ENCODE measurements at regions not wholly inside any gene's neighbourhood (a gene's known extent, or its start where the extent isn't known, plus 50 kb on each side); places are given as distances from the start of the nearest gene placed in this dataset.

DNA sequence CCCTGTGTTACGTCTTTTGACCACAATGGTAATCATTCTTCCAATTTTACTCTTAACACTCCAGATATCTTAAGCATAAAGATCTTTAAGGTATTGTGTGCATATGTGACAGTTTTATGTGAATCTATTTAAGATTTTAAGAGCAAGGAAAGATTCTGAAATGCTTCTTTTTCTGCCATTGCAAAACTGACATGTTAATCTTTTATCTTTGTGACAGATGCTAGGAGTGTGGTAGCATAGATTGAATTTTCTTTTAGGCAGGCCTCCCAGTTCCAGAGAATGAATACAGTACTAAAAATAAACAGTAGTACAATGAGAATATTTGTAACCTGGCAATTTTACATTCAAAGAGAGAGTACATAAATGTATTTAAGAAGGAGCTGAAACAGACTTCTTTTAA is 232.5 kb upstream of the ZSWIM2 start:
- TF ChIP-seq, protein P1, sequence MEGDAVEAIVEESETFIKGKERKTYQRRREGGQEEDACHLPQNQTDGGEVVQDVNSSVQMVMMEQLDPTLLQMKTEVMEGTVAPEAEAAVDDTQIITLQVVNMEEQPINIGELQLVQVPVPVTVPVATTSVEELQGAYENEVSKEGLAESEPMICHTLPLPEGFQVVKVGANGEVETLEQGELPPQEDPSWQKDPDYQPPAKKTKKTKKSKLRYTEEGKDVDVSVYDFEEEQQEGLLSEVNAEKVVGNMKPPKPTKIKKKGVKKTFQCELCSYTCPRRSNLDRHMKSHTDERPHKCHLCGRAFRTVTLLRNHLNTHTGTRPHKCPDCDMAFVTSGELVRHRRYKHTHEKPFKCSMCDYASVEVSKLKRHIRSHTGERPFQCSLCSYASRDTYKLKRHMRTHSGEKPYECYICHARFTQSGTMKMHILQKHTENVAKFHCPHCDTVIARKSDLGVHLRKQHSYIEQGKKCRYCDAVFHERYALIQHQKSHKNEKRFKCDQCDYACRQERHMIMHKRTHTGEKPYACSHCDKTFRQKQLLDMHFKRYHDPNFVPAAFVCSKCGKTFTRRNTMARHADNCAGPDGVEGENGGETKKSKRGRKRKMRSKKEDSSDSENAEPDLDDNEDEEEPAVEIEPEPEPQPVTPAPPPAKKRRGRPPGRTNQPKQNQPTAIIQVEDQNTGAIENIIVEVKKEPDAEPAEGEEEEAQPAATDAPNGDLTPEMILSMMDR (IDR thresholded peaks at IDR 0.05; ENCODE audit: low read depth, low read length) = no peak
- TF ChIP-seq EZH2phosphoT487 (IDR thresholded peaks at IDR 0.05; ENCODE audit: low read depth) = no peak

Data from OCI-LY3 (cell line).